GM21825 (cell line): ENCODE measurements at regions not wholly inside any gene's neighbourhood (a gene's known extent, or its start where the extent isn't known, plus 50 kb on each side); places are given as distances from the start of the nearest gene placed in this dataset.

Experiments
- ATAC-seq: cut with Tn5 transposase; IDR thresholded peaks from one replicate; pipeline ENCODE4 v1.9.1; 2021; ENCODE audit warnings: mild to moderate bottlenecking, moderate library complexity; ENCODE audit not compliant: unreplicated experiment

- no peak for ATAC-seq
Measured at GRCh38 chr13:34217343-34218025, 399.5 kb downstream of the RFC3 start.

- no peak for ATAC-seq
Measured at GRCh38 chr13:34223984-34224383, 406.0 kb downstream of the RFC3 start.

- no peak for ATAC-seq
Measured at GRCh38 chr13:34224877-34225276, 406.9 kb downstream of the RFC3 start.

- no peak for ATAC-seq
Measured at GRCh38 chr13:34230271-34230670, 412.3 kb downstream of the RFC3 start.

GRCh38 chr13:34241332-34241731, 423.4 kb downstream of the RFC3 start:
- no peak for ATAC-seq

- no peak for ATAC-seq
Measured at GRCh38 chr13:34243403-34243802, 425.5 kb downstream of the RFC3 start.

- ATAC-seq = no peak
Measured at GRCh38 chr13:34246511-34246910, 428.6 kb downstream of the RFC3 start.

GRCh38 chr13:34247596-34247995, 429.6 kb downstream of the RFC3 start:
- no peak for ATAC-seq

GRCh38 chr13:34249546-34250039, 431.6 kb downstream of the RFC3 start:
- ATAC-seq = no peak

GRCh38 chr13:34250151-34250670, 432.3 kb downstream of the RFC3 start:
- no peak for ATAC-seq

- no peak for ATAC-seq
Measured at GRCh38 chr13:34254366-34254765, 436.4 kb downstream of the RFC3 start.

- ATAC-seq = no peak
Measured at GRCh38 chr13:34255711-34256110, 437.8 kb downstream of the RFC3 start.

- no peak for ATAC-seq
Measured at GRCh38 chr13:34256236-34256635, 438.3 kb downstream of the RFC3 start.

GRCh38 chr13:34257966-34258365, 440.0 kb downstream of the RFC3 start:
- no peak for ATAC-seq

- no peak for ATAC-seq
Measured at GRCh38 chr13:34258646-34259386, 440.9 kb downstream of the RFC3 start.

- no peak for ATAC-seq
Measured at GRCh38 chr13:34263681-34264080, 445.7 kb downstream of the RFC3 start.

- no peak for ATAC-seq
Measured at GRCh38 chr13:34265046-34265679, 447.2 kb downstream of the RFC3 start.

- no peak for ATAC-seq
Measured at GRCh38 chr13:34276764-34277163, 458.8 kb downstream of the RFC3 start.

GRCh38 chr13:34277936-34278335, 460.0 kb downstream of the RFC3 start:
- ATAC-seq = no peak

- ATAC-seq = no peak
Measured at GRCh38 chr13:34278780-34279179, 460.8 kb downstream of the RFC3 start.

- no peak for ATAC-seq
Measured at GRCh38 chr13:34290661-34291060, 472.7 kb downstream of the RFC3 start.
